CD8-positive, alpha-beta memory T cell (primary cell): ENCODE measurements at regions not wholly inside any gene's neighbourhood (a gene's known extent, or its start where the extent isn't known, plus 50 kb on each side); places are given as distances from the start of the nearest gene placed in this dataset.
"Not testable (repeated sequence)": the region's sequence is repeated elsewhere in the genome, so short reads cannot be mapped to it uniquely, and the experiment has no call there.

Experiments used
- CTCF ChIA-PET: fragments of 350-600 bp; sonication (Branson Sonifier 250); formaldehyde crosslinking; loops from one replicate; lab custom pipeline; 2021; ENCODE audit warnings: antibody characterized with exemption; lab: Charles Lee
- POLR2A ChIA-PET: fragments of 350-600 bp; sonication (Branson Sonifier 250); formaldehyde crosslinking; loops from one replicate; lab custom pipeline; 2021; ENCODE audit warnings: antibody characterized with exemption; lab: Charles Lee
- DNase-seq, 5 donors: peaks; one replicate each; pipeline versions ENCODE4 v3.0.0 to v3.0.0-alpha.2; 2020 to 2022; ENCODE audit warnings: mixed read lengths in 1 of 5
- H3K27ac ChIP-seq: one replicate; pipeline ENCODE4 v1.7.0; 2013; ENCODE audit warnings: low read depth, mild to moderate bottlenecking, low read length, moderate library complexity
- H3K27me3 ChIP-seq: 2 replicates; pipeline ENCODE4 v1.7.0; 2013; ENCODE audit warnings: low read length, mild to moderate bottlenecking; ENCODE audit not compliant: insufficient read depth, poor library complexity, severe bottlenecking
- H3K36me3 ChIP-seq: 2 replicates; pipeline ENCODE4 v1.7.0; 2013; ENCODE audit warnings: mild to moderate bottlenecking, low read length, moderate library complexity; ENCODE audit not compliant: insufficient read depth
- H3K4me1 ChIP-seq: 2 replicates; pipeline ENCODE4 v1.7.0; 2013; ENCODE audit warnings: mild to moderate bottlenecking, low read length, moderate library complexity; ENCODE audit not compliant: insufficient read depth
- H3K4me3 ChIP-seq: 2 replicates; pipeline ENCODE4 v1.7.0; 2013; ENCODE audit warnings: mild to moderate bottlenecking, low read length
- H3K9me3 ChIP-seq: 2 replicates; pipeline ENCODE4 v1.7.0; 2013; ENCODE audit warnings: mild to moderate bottlenecking, low read length
- H3K27ac Mint-ChIP-seq, 8 donors: one replicate each; pipeline ENCODE4 v1.8.0; 2020 to 2021; ENCODE audit warnings: mixed read lengths in 8 of 8, mild to moderate bottlenecking in 6 of 8, inconsistent platforms in 3 of 8, moderate library complexity in 3 of 8
- H3K27me3 Mint-ChIP-seq, 2 donors: one replicate each; pipeline ENCODE4 v1.8.0; 2020 to 2021; ENCODE audit warnings: mixed read lengths in 2 of 2, mild to moderate bottlenecking in 1 of 2, moderate library complexity in 1 of 2
- H3K36me3 Mint-ChIP-seq, 3 donors: one replicate each; pipeline ENCODE4 v1.8.0; 2020 to 2021; ENCODE audit warnings: mixed read lengths in 3 of 3, inconsistent platforms in 1 of 3, mild to moderate bottlenecking in 1 of 3
- H3K4me1 Mint-ChIP-seq, 3 donors: one replicate each; pipeline ENCODE4 v1.8.0; 2020 to 2021; ENCODE audit warnings: mixed read lengths in 3 of 3, inconsistent platforms in 1 of 3, mild to moderate bottlenecking in 1 of 3
- H3K4me3 Mint-ChIP-seq, 7 donors: one replicate each; pipeline ENCODE4 v1.8.0; 2020 to 2021; ENCODE audit warnings: mixed read lengths in 7 of 7, mild to moderate bottlenecking in 6 of 7, moderate library complexity in 4 of 7, inconsistent platforms in 2 of 7
- H3K9me3 Mint-ChIP-seq, 5 donors: one replicate each; pipeline ENCODE4 v1.8.0; 2020 to 2022; ENCODE audit warnings: mixed read lengths in 5 of 5, mild to moderate bottlenecking in 3 of 5, moderate library complexity in 2 of 5, inconsistent platforms in 1 of 5

DNA sequence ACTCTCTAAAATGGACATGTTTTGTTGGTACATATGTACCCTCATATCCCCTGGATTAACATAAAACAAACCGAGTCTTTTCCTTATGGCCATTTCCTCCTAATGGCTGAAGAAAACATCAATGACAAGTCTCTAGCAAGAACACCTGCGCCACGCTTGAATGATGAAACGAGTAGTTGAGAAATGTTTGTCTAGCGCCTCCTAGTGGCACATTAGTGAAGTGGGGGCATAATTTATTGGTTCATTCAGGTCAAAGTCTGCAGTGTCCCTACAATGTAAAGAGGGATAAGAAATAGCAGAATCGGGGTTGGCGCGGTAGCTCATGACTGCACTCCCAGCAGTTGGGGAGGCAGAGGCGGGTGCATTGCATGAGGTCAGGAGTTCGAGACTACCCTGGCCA is 391.8 kb upstream of the USP9Y start:
- Mint-ChIP-seq H3K4me3 (no peak overlapping the region), H3K4me1 (no peaks in the 10 kb centered on the region), H3K27ac (no peak overlapping the region), H3K27me3 (peaks cover 0 to 4% of the 10 kb centered on the region in 2 donors), H3K9me3 (no peaks in the 10 kb centered on the region), H3K36me3 (no peaks in the 10 kb centered on the region)
- Histone ChIP-seq H3K4me1 (no peaks in the 10 kb centered on the region), H3K4me3 (no peak overlapping the region), H3K36me3 (no peaks in the 10 kb centered on the region), H3K27me3 (no peaks in the 10 kb centered on the region), H3K9me3 (no peaks in the 10 kb centered on the region), H3K27ac (no peak overlapping the region)
- ChIA-PET CTCF (no interaction called here), POLR2A (interaction anchor here (0.6 kb wide), 1 partner anchor 247 kb away, joined by 3 read pairs; no protein-coding TSS in a partner anchor)
- peak in 3 of 5 donors; percentile 1 to 45 (median 3) for DNase-seq

DNA sequence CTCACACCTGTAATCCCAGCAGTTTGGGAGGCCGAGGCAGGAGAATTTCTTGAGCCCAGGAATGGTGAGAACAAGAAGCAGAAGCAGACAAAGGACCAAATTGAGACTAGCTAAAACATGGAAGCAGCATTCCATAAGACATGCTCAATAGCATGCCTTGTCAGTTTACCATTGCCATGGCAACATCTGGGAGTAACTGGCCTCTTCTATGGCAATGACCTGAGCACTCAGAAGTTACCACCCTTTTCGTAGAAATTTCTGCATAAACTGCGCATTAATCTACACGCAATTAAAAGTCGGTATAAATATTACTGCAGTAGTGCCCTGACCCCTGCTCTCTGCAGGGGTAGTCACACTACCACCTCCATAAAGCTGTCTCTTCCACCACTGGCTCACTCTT is 390.2 kb upstream of the USP9Y start:
- no peaks in the 10 kb centered on the region for H3K4me1 ChIP-seq
- H3K4me1 Mint-ChIP-seq: no peaks in the 10 kb centered on the region
- H3K36me3 ChIP-seq: no peaks in the 10 kb centered on the region
- H3K27ac Mint-ChIP-seq: no peak overlapping the region
- DNase-seq: no peak
- H3K36me3 Mint-ChIP-seq: no peaks in the 10 kb centered on the region
- H3K27ac ChIP-seq: no peak overlapping the region
- peaks cover 0 to 4% of the 10 kb centered on the region in 2 donors for H3K27me3 Mint-ChIP-seq
- no peaks in the 10 kb centered on the region for H3K9me3 ChIP-seq
- H3K4me3 Mint-ChIP-seq: no peak overlapping the region
- CTCF ChIA-PET: no interaction called here
- POLR2A ChIA-PET: no interaction called here
- no peak overlapping the region for H3K4me3 ChIP-seq
- no peaks in the 10 kb centered on the region for H3K9me3 Mint-ChIP-seq
- no peaks in the 10 kb centered on the region for H3K27me3 ChIP-seq

- Mint-ChIP-seq H3K4me1 (no peaks in the 10 kb centered on the region), H3K27me3 (no peaks in the 10 kb centered on the region), H3K27ac (no peak overlapping the region), H3K36me3 (no peaks in the 10 kb centered on the region), H3K9me3 (no peaks in the 10 kb centered on the region), H3K4me3 (no peak overlapping the region)
- no peak overlapping the region for H3K27ac ChIP-seq
- no peaks in the 10 kb centered on the region for H3K4me1 ChIP-seq
- no peak overlapping the region for H3K4me3 ChIP-seq
- no peaks in the 10 kb centered on the region for H3K36me3 ChIP-seq
- H3K9me3 ChIP-seq: no peaks in the 10 kb centered on the region
- CTCF ChIA-PET: no interaction called here
- no peak for DNase-seq
- POLR2A ChIA-PET: no interaction called here
- H3K27me3 ChIP-seq: no peaks in the 10 kb centered on the region
Observed at GRCh38 chrY:12327751-12328150, 373.3 kb upstream of the USP9Y start.

DNA sequence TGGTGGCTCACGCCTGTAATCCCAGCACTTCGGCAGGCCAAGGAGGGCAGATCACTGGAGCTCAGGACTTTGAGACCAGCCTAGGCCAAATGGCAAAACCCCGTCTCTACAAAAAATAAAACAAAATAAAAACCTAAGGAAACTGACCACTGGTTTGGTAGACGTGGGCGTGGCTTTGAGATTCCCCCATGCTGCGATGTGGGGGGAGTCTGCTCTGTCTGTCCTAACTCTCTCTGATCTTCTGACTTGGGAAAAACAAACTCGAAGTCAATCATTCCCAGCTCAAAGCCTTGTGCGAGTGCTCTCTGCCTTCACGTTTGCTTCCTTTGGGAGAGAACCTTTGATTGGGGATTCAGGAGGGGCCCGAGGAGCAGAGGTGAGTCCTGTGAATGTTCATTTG is 369.1 kb upstream of the USP9Y start:
- H3K4me1 Mint-ChIP-seq, POLR2A ChIA-PET, H3K27ac ChIP-seq, CTCF ChIA-PET, DNase-seq, H3K4me1 ChIP-seq, H3K36me3 Mint-ChIP-seq, H3K27me3 ChIP-seq, H3K9me3 ChIP-seq, H3K27me3 Mint-ChIP-seq, H3K4me3 ChIP-seq, H3K9me3 Mint-ChIP-seq, H3K4me3 Mint-ChIP-seq, H3K36me3 ChIP-seq, H3K27ac Mint-ChIP-seq: not testable (repeated sequence)

- no peaks in the 10 kb centered on the region for H3K27me3 ChIP-seq
- H3K4me1 Mint-ChIP-seq: no peaks in the 10 kb centered on the region
- no peaks in the 10 kb centered on the region for H3K36me3 ChIP-seq
- H3K9me3 ChIP-seq: no peaks in the 10 kb centered on the region
- ChIA-PET POLR2A (no interaction called here), CTCF (no interaction called here)
- H3K27me3 Mint-ChIP-seq: no peaks in the 10 kb centered on the region
- no peaks in the 10 kb centered on the region for H3K9me3 Mint-ChIP-seq
- no peaks in the 10 kb centered on the region for H3K36me3 Mint-ChIP-seq
- no peaks in the 10 kb centered on the region for H3K4me1 ChIP-seq
- H3K4me3 Mint-ChIP-seq: no peak overlapping the region
- H3K27ac ChIP-seq: no peak overlapping the region
- DNase-seq: no peak
- H3K27ac Mint-ChIP-seq: no peak overlapping the region
- H3K4me3 ChIP-seq: no peak overlapping the region
Observed at GRCh38 chrY:12343211-12343610, 357.8 kb upstream of the USP9Y start.

DNA sequence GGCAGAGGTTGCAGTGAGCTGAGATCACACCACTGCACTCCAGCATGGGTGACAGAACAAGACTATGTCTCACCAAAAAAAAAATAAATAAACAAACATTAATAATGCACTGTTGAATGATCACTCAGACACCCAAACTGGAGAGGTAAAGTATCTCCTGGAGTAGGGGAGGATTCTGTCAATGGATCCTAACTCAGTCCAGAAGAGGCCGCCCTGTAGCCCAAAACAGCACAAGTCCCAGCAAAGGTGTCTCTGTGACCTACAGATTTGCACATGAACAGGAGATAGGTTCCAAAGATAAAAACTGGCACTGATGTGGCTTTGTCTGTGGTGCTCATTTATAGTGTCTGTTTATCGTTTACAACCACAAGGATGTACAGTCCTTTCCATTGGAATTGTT is 352.9 kb upstream of the USP9Y start:
- no peak overlapping the region for H3K27ac Mint-ChIP-seq
- no peak overlapping the region for H3K27ac ChIP-seq
- no peaks in the 10 kb centered on the region for H3K36me3 ChIP-seq
- ChIA-PET POLR2A (no interaction called here), CTCF (no interaction called here)
- H3K9me3 ChIP-seq: no peaks in the 10 kb centered on the region
- H3K4me1 ChIP-seq: no peaks in the 10 kb centered on the region
- no peak overlapping the region for H3K4me3 Mint-ChIP-seq
- H3K27me3 ChIP-seq: no peaks in the 10 kb centered on the region
- no peaks in the 10 kb centered on the region for H3K36me3 Mint-ChIP-seq
- DNase-seq: no peak
- no peaks in the 10 kb centered on the region for H3K27me3 Mint-ChIP-seq
- H3K4me3 ChIP-seq: no peak overlapping the region
- no peaks in the 10 kb centered on the region for H3K9me3 Mint-ChIP-seq
- no peaks in the 10 kb centered on the region for H3K4me1 Mint-ChIP-seq

DNA sequence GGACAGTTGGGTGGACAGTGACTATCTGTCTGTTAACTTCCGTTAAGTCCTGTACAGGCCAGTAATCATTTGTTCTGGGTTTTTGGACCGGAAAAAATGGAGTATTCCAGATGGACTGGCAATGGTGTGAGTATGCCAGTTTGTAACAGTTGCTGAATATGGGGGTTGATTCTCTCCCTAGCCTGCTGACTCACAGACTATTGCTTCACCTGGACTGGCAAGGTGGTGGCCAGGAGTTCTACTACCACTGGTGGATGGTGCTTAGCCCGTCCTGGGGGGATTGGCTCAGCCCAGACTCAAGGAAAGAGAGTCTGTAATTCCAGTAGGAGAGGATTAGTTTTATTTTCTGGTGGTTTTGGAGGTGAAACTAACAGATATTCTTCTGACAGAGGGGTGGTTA is 343.8 kb upstream of the USP9Y start:
- Mint-ChIP-seq H3K9me3 (no peaks in the 10 kb centered on the region), H3K4me3 (no peak overlapping the region), H3K27me3 (no peaks in the 10 kb centered on the region), H3K36me3 (no peaks in the 10 kb centered on the region), H3K4me1 (no peaks in the 10 kb centered on the region), H3K27ac (no peak overlapping the region)
- Histone ChIP-seq H3K27ac (no peak overlapping the region), H3K36me3 (no peaks in the 10 kb centered on the region), H3K4me1 (no peaks in the 10 kb centered on the region), H3K4me3 (no peak overlapping the region), H3K27me3 (no peaks in the 10 kb centered on the region), H3K9me3 (no peaks in the 10 kb centered on the region)
- ChIA-PET CTCF (no interaction called here), POLR2A (no interaction called here)
- no peak for DNase-seq

GRCh38 chrY:12357655-12358054 is 343.4 kb upstream of the USP9Y start:
- Mint-ChIP-seq H3K9me3 (no peaks in the 10 kb centered on the region), H3K27ac (no peak overlapping the region), H3K4me3 (no peak overlapping the region), H3K36me3 (no peaks in the 10 kb centered on the region), H3K27me3 (no peaks in the 10 kb centered on the region), H3K4me1 (no peaks in the 10 kb centered on the region)
- DNase-seq: no peak
- Histone ChIP-seq H3K9me3 (no peaks in the 10 kb centered on the region), H3K27me3 (no peaks in the 10 kb centered on the region), H3K4me3 (no peak overlapping the region), H3K4me1 (no peaks in the 10 kb centered on the region), H3K36me3 (no peaks in the 10 kb centered on the region), H3K27ac (no peak overlapping the region)
- POLR2A ChIA-PET: no interaction called here
- CTCF ChIA-PET: no interaction called here

DNA sequence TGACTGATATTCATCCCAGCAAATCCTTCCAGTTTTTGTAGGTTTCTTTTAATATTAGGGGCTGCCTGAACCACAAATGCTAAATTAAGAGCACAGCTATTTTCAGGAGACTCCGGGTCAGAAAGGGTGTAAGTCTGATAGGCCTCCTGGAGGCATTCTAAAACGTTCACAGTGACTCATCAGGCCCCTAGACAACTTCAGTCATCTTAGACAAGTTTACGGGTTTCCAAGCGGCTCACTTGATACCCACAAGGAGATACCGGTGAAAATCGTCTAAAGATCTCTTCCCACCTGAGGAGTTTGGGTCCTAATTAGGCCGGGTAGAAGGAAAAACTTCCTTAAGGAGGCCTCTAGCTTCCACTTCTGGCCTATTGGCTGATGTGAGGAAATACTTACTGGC is 342.7 kb upstream of the USP9Y start:
- Mint-ChIP-seq H3K9me3 (no peaks in the 10 kb centered on the region), H3K27ac (no peak overlapping the region), H3K27me3 (no peaks in the 10 kb centered on the region), H3K36me3 (no peaks in the 10 kb centered on the region), H3K4me3 (no peak overlapping the region), H3K4me1 (no peaks in the 10 kb centered on the region)
- Histone ChIP-seq H3K4me1 (no peaks in the 10 kb centered on the region), H3K36me3 (no peaks in the 10 kb centered on the region), H3K9me3 (no peaks in the 10 kb centered on the region), H3K4me3 (no peak overlapping the region), H3K27me3 (no peaks in the 10 kb centered on the region), H3K27ac (no peak overlapping the region)
- ChIA-PET POLR2A (no interaction called here), CTCF (no interaction called here)
- no peak for DNase-seq
